Activated naive CD8-positive, alpha-beta T cell treated with anti-CD3 and anti-CD28 coated beads, Interleukin-2, amount 50 U/mL, for 16 hours (primary cell): ENCODE measurements at regions not wholly inside any gene's neighbourhood (a gene's known extent, or its start where the extent isn't known, plus 50 kb on each side); places are given as distances from the start of the nearest gene placed in this dataset.

ENCODE experiments used
- DNase-seq: peaks from one replicate; pipeline ENCODE4 v3.0.0-alpha.2; 2020; ENCODE audit warnings: low read depth, low spot score

- no peak for DNase-seq
Observed at GRCh38 chr13:73590795-73591194, 532.0 kb downstream of the KLF5 start.

- DNase-seq: no peak
Observed at GRCh38 chr13:73585236-73585635, 526.4 kb downstream of the KLF5 start.

GRCh38 chr13:73583331-73583730 is 524.5 kb downstream of the KLF5 start:
- DNase-seq: no peak

GRCh38 chr13:73580513-73581267 is 521.9 kb downstream of the KLF5 start:
- DNase-seq: no peak

GRCh38 chr13:73579574-73580274 is 520.9 kb downstream of the KLF5 start:
- no peak for DNase-seq

GRCh38 chr13:73578251-73578875 is 519.6 kb downstream of the KLF5 start:
- no peak for DNase-seq

GRCh38 chr13:73576291-73576690 is 517.5 kb downstream of the KLF5 start:
- no peak for DNase-seq

- DNase-seq: no peak
Observed at GRCh38 chr13:73572824-73573223, 514.0 kb downstream of the KLF5 start.

GRCh38 chr13:73571376-73571775 is 512.6 kb downstream of the KLF5 start:
- DNase-seq: no peak

GRCh38 chr13:73556902-73557301 is 498.1 kb downstream of the KLF5 start:
- no peak for DNase-seq

- DNase-seq: no peak
Observed at GRCh38 chr13:73556128-73556527, 497.3 kb downstream of the KLF5 start.

- DNase-seq: no peak
Observed at GRCh38 chr13:73551736-73552135, 492.9 kb downstream of the KLF5 start.

GRCh38 chr13:73549717-73550116 is 490.9 kb downstream of the KLF5 start:
- no peak for DNase-seq

- no peak for DNase-seq
Observed at GRCh38 chr13:73548449-73548848, 489.6 kb downstream of the KLF5 start.

- no peak for DNase-seq
Observed at GRCh38 chr13:73547239-73547638, 488.4 kb downstream of the KLF5 start.

- DNase-seq: no peak
Observed at GRCh38 chr13:73544175-73544574, 485.4 kb downstream of the KLF5 start.

GRCh38 chr13:73542446-73542845 is 483.6 kb downstream of the KLF5 start:
- no peak for DNase-seq

GRCh38 chr13:73536865-73537264 is 478.1 kb downstream of the KLF5 start:
- no peak for DNase-seq

- DNase-seq: no peak
Observed at GRCh38 chr13:73535341-73535740, 476.5 kb downstream of the KLF5 start.

GRCh38 chr13:73532987-73533510 is 474.2 kb downstream of the KLF5 start:
- no peak for DNase-seq

GRCh38 chr13:73532582-73532981 is 473.8 kb downstream of the KLF5 start:
- no peak for DNase-seq

GRCh38 chr13:73531014-73531413 is 472.2 kb downstream of the KLF5 start:
- DNase-seq: no peak

- DNase-seq: no peak
Observed at GRCh38 chr13:73522937-73523336, 464.1 kb downstream of the KLF5 start.
